ENCODE measurements at regions not wholly inside any gene's neighbourhood (a gene's known extent, or its start where the extent isn't known, plus 50 kb on each side); places are given as distances from the start of the nearest gene placed in this dataset.

- TF ChIP-seq CTCF (IDR thresholded peaks at IDR 0.05) (no peak), POLR2A (IDR thresholded peaks at IDR 0.05) (no peak)
These were observed 110.4 kb downstream of the EDEM1 start for GRCh38 chr3:5297895-5298294.
